OCI-LY7 (cell line): ENCODE measurements at regions not wholly inside any gene's neighbourhood (a gene's known extent, or its start where the extent isn't known, plus 50 kb on each side); places are given as distances from the start of the nearest gene placed in this dataset.
"Not testable (repeated sequence)": the region's sequence is repeated elsewhere in the genome, so short reads cannot be mapped to it uniquely, and the experiment has no call there.

Experiments
- BruUV-seq: library from RNA; stranded (reverse); fragments of 400-500 nt; replicated peaks from 2 replicates; lab custom pipeline; 2021; lab: Mats Ljungman, UMichigan
- CTCF ChIA-PET: fragments of 300-600 bp; sonication (Branson Sonifier 250); formaldehyde crosslinking; loops from one replicate; lab custom pipeline; 2022; ENCODE audit warnings: antibody characterized with exemption; ENCODE audit not compliant: unreplicated experiment; lab: Charles Lee
- POLR2A ChIA-PET: fragments of 300-600 bp; sonication (Branson Sonifier 250); formaldehyde crosslinking; loops from one replicate; lab custom pipeline; 2022; ENCODE audit warnings: antibody characterized with exemption; lab: Charles Lee
- DNase-seq: peaks from one replicate; pipeline ENCODE4 v3.0.0-alpha.2; 2015; ENCODE audit warnings: low spot score
- H2AFZ ChIP-seq: fragments of 200-600 bp; sonication (generic), shearing (Covaris generic); 2 replicates; pipeline ENCODE4 v1.6.1; 2014; ENCODE audit warnings: mild to moderate bottlenecking, antibody characterized with exemption, low read length, moderate library complexity
- H3K27ac ChIP-seq: fragments of 200-600 bp; sonication (generic); 2 replicates; pipeline ENCODE4 v1.5.1; 2014; ENCODE audit warnings: mixed run types, low read depth, mild to moderate bottlenecking, moderate library complexity, low read length, inconsistent platforms; ENCODE audit not compliant: poor library complexity, severe bottlenecking
- H3K36me3 ChIP-seq: fragments of 200-600 bp; sonication (generic); 2 replicates; pipeline ENCODE4 v1.6.1; 2014; ENCODE audit warnings: mild to moderate bottlenecking, antibody characterized with exemption, low read length, moderate library complexity, mixed read lengths; ENCODE audit not compliant: insufficient read depth
- H3K4me1 ChIP-seq: fragments of 200-600 bp; sonication (generic); 2 replicates; pipeline ENCODE4 v1.5.1; 2014; ENCODE audit warnings: mild to moderate bottlenecking, low read length; ENCODE audit not compliant: insufficient read depth, poor library complexity, severe bottlenecking
- H3K4me2 ChIP-seq: fragments of 200-600 bp; sonication (generic); 2 replicates; pipeline ENCODE4 v1.6.1; 2014; ENCODE audit warnings: mild to moderate bottlenecking, low read length
- H3K4me3 ChIP-seq: fragments of 200-600 bp; sonication (generic); 2 replicates; pipeline ENCODE4 v1.5.1; 2014; ENCODE audit warnings: mild to moderate bottlenecking, low read depth, low read length; ENCODE audit not compliant: poor library complexity, severe bottlenecking
- H3K79me2 ChIP-seq: fragments of 200-600 bp; sonication (generic); 2 replicates; pipeline ENCODE4 v1.6.1; 2016; ENCODE audit warnings: low read depth, mild to moderate bottlenecking, low read length, moderate library complexity, mixed read lengths; ENCODE audit not compliant: insufficient read depth
- H3K9me2 ChIP-seq: fragments of 200-600 bp; sonication (generic); 2 replicates; pipeline ENCODE4 v1.6.1; 2016; ENCODE audit warnings: mild to moderate bottlenecking, low read length, mixed read lengths; ENCODE audit not compliant: insufficient read depth
- H3K9me3 ChIP-seq: fragments of 200-600 bp; sonication (generic); 2 replicates; pipeline ENCODE4 v1.6.1; 2014; ENCODE audit warnings: mild to moderate bottlenecking, mixed run types, low read length, mixed read lengths
- H4K20me1 ChIP-seq: fragments of 200-600 bp; sonication (generic); 2 replicates; pipeline ENCODE4 v1.6.1; 2014; ENCODE audit warnings: mild to moderate bottlenecking, antibody characterized with exemption, low read length, moderate library complexity, mixed read lengths; ENCODE audit not compliant: insufficient read depth
- CTCF ChIP-seq: fragments of 200-600 bp; sonication (generic); conservative IDR thresholded peaks from 2 replicates; pipeline ENCODE4 v1.5.1; 2014; ENCODE audit warnings: mild to moderate bottlenecking, antibody characterized with exemption, low read length, moderate library complexity, mixed read lengths
- EZH2phosphoT487 ChIP-seq: fragments of 200-600 bp; sonication (generic); IDR thresholded peaks from 2 replicates; pipeline ENCODE4 v1.6.1; 2018; ENCODE audit warnings: low read depth, borderline replicate concordance, mild to moderate bottlenecking, mixed run types, antibody characterized with exemption, low read length, moderate library complexity, mixed read lengths
- intact Hi-C: fragments of 100-400 bp; cut with micrococcal nuclease; formaldehyde crosslinking; loops from one replicate; pipeline ENCODE4 v1.10.0; 2022; ENCODE audit not compliant: unreplicated experiment

DNA sequence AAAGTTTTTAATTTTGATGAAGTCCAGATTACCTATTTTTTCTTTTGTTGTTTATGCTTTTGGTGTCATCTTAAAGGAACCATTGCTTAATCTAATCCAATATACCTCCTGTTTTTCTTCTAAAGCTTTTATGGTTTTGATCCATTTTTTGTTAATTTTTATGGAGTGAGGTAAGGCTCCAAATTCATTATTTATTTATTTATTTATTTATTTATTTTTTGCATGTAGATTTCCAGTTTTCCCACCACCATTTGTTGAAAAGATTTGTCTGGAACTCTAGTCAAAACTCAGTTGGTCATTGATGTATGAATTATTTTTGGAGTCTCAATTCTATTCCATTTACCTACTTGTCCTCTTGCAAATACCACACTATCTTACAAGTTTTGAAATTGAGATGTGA is 99.4 kb upstream of the RBMS1 start:
- CTCF ChIA-PET = no interaction called here
- no peak for DNase-seq
- Histone ChIP-seq H3K9me2 (no peaks in the 10 kb centered on the region), H3K27ac (no peak overlapping the region), H4K20me1 (no peaks in the 10 kb centered on the region), H3K4me2 (no peak overlapping the region), H2AFZ (no peak overlapping the region), H3K9me3 (peaks cover 13% of the 10 kb centered on the region; the same call in 1 of the 2 replicates), H3K36me3 (no peaks in the 10 kb centered on the region), H3K4me1 (no peaks in the 10 kb centered on the region), H3K79me2 (no peaks in the 10 kb centered on the region), H3K4me3 (no peak overlapping the region)
- no TSS peak for BruUV-seq
- POLR2A ChIA-PET = no interaction called here
- TF ChIP-seq CTCF = no peak
- no peak for TF ChIP-seq EZH2phosphoT487
- intact Hi-C loops = no loop called here

DNA sequence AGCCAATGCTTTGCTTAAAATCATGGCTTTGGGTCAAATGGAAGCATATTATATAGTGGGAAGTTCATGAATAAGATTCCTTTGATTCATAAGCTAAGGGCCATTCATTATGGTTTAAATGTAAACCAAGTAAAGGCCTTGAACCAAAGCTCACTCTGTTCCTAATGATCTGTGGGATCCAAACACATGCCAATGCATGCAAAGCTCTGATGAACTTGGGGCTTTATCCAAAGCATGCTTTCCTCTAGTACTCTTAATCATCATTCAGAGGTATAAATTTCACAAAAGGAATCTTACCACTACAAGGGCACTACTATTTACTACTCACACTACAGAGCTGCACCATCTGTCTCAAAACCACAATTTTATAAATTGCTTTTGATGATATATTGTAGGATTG is 102.8 kb upstream of the RBMS1 start:
- TF ChIP-seq EZH2phosphoT487 = no peak
- no peak for TF ChIP-seq CTCF
- Histone ChIP-seq H3K9me3 (peaks cover 13% of the 10 kb centered on the region; the same call in 1 of the 2 replicates), H3K36me3 (no peaks in the 10 kb centered on the region), H3K79me2 (no peaks in the 10 kb centered on the region), H3K9me2 (no peaks in the 10 kb centered on the region), H3K4me1 (no peaks in the 10 kb centered on the region), H4K20me1 (no peaks in the 10 kb centered on the region), H3K4me2 (no peak overlapping the region), H2AFZ (no peak overlapping the region), H3K27ac (no peak overlapping the region), H3K4me3 (no peak overlapping the region)
- no TSS peak for BruUV-seq
- CTCF ChIA-PET = no interaction called here
- no peak for DNase-seq
- POLR2A ChIA-PET = no interaction called here
- intact Hi-C loops = no loop called here

GRCh38 chr2:160600437-160600836 is 106.8 kb upstream of the RBMS1 start:
- intact Hi-C loops, POLR2A ChIA-PET, H3K36me3 ChIP-seq, CTCF ChIA-PET, H3K4me3 ChIP-seq, H3K4me1 ChIP-seq, H3K4me2 ChIP-seq, H3K9me3 ChIP-seq, H3K9me2 ChIP-seq, H3K27ac ChIP-seq, H2AFZ ChIP-seq, DNase-seq, H4K20me1 ChIP-seq, BruUV-seq, H3K79me2 ChIP-seq: not testable (repeated sequence)
